ENCODE measurements at regions not wholly inside any gene's neighbourhood (a gene's known extent, or its start where the extent isn't known, plus 50 kb on each side); places are given as distances from the start of the nearest gene placed in this dataset.
A peak's percentile ranks its signal among the peaks of the same experiment; 100 is the strongest.
"Not testable (repeated sequence)": the region's sequence is repeated elsewhere in the genome, so short reads cannot be mapped to it uniquely, and the experiment has no call there.

GRCh38 chrX:147468600-147468999 lies 443.1 kb upstream of the FMR1 start:
- DNase-seq = no peak

- DNase-seq = peak; percentile 50
Observed at GRCh38 chrX:147476008-147476407, 435.7 kb upstream of the FMR1 start.

- DNase-seq = no peak
Observed at GRCh38 chrX:147478899-147479298, 432.8 kb upstream of the FMR1 start.

GRCh38 chrX:147485207-147485606 lies 426.5 kb upstream of the FMR1 start:
- DNase-seq = no peak

- no peak for DNase-seq
Observed at GRCh38 chrX:147494365-147494764, 417.4 kb upstream of the FMR1 start.

GRCh38 chrX:147498796-147499195 lies 412.9 kb upstream of the FMR1 start:
- no peak for DNase-seq

GRCh38 chrX:147522981-147523380 lies 388.7 kb upstream of the FMR1 start:
- DNase-seq = no peak

- no peak for DNase-seq
Observed at GRCh38 chrX:147533426-147533825, 378.3 kb upstream of the FMR1 start.

- no peak for DNase-seq
Observed at GRCh38 chrX:147537172-147537571, 374.5 kb upstream of the FMR1 start.

- DNase-seq = not testable (repeated sequence)
Observed at GRCh38 chrX:147548023-147548422, 363.7 kb upstream of the FMR1 start.

GRCh38 chrX:147550217-147550616 lies 361.5 kb upstream of the FMR1 start:
- DNase-seq = peak; percentile 59

GRCh38 chrX:147559191-147559590 lies 352.5 kb upstream of the FMR1 start:
- DNase-seq = no peak

- no peak for DNase-seq
Observed at GRCh38 chrX:147565237-147565636, 346.5 kb upstream of the FMR1 start.

- no peak for DNase-seq
Observed at GRCh38 chrX:147570483-147570882, 341.2 kb upstream of the FMR1 start.

GRCh38 chrX:147573266-147573665 lies 338.5 kb upstream of the FMR1 start:
- DNase-seq = no peak

- DNase-seq = no peak
Observed at GRCh38 chrX:147602176-147602696, 309.5 kb upstream of the FMR1 start.

- no peak for DNase-seq
Observed at GRCh38 chrX:147626605-147627004, 285.1 kb upstream of the FMR1 start.

GRCh38 chrX:147635186-147635585 lies 276.5 kb upstream of the FMR1 start:
- no peak for DNase-seq

GRCh38 chrX:147637190-147637589 lies 274.5 kb upstream of the FMR1 start:
- no peak for DNase-seq

GRCh38 chrX:147646949-147647723 lies 264.6 kb upstream of the FMR1 start:
- DNase-seq = no peak

- DNase-seq = no peak
Observed at GRCh38 chrX:147675819-147676218, 235.9 kb upstream of the FMR1 start.

- no peak for DNase-seq
Observed at GRCh38 chrX:147679356-147680005, 232.2 kb upstream of the FMR1 start.

GRCh38 chrX:147680251-147680650 lies 231.5 kb upstream of the FMR1 start:
- no peak for DNase-seq

- DNase-seq = peak; percentile 72
Observed at GRCh38 chrX:147693511-147693910, 218.2 kb upstream of the FMR1 start.
